ENCODE measurements at regions not wholly inside any gene's neighbourhood (a gene's known extent, or its start where the extent isn't known, plus 50 kb on each side); places are given as distances from the start of the nearest gene placed in this dataset.

DNA sequence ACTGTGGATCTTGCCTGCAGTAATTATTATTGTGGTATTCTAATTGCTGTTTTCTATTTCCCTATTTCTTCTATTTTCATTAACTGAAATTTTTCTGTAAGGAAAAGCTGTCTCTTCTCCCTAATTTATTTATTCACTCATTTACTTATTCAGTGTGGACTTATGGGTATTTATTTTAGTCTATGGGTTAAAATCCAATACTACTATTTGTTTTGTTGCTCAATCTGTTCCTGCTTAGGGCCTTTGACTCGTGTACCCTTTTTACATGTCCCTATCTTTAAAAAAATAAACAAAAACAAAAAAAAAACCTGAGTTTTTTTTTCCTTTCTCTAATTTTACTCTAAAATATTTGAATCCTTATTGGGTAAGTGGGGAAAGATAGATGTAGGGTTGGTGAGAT lies 166.2 kb upstream of the IVNS1ABP start:
- TF ChIP-seq, protein P1, sequence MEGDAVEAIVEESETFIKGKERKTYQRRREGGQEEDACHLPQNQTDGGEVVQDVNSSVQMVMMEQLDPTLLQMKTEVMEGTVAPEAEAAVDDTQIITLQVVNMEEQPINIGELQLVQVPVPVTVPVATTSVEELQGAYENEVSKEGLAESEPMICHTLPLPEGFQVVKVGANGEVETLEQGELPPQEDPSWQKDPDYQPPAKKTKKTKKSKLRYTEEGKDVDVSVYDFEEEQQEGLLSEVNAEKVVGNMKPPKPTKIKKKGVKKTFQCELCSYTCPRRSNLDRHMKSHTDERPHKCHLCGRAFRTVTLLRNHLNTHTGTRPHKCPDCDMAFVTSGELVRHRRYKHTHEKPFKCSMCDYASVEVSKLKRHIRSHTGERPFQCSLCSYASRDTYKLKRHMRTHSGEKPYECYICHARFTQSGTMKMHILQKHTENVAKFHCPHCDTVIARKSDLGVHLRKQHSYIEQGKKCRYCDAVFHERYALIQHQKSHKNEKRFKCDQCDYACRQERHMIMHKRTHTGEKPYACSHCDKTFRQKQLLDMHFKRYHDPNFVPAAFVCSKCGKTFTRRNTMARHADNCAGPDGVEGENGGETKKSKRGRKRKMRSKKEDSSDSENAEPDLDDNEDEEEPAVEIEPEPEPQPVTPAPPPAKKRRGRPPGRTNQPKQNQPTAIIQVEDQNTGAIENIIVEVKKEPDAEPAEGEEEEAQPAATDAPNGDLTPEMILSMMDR (IDR thresholded peaks at IDR 0.05 in 4 of 5, conservative IDR thresholded peaks at IDR 0.05 in 1 of 5), result no peak
- TF ChIP-seq POLR2A (IDR thresholded peaks at IDR 0.05), result no peak
